ENCODE measurements at regions not wholly inside any gene's neighbourhood (a gene's known extent, or its start where the extent isn't known, plus 50 kb on each side); places are given as distances from the start of the nearest gene placed in this dataset.

DNA sequence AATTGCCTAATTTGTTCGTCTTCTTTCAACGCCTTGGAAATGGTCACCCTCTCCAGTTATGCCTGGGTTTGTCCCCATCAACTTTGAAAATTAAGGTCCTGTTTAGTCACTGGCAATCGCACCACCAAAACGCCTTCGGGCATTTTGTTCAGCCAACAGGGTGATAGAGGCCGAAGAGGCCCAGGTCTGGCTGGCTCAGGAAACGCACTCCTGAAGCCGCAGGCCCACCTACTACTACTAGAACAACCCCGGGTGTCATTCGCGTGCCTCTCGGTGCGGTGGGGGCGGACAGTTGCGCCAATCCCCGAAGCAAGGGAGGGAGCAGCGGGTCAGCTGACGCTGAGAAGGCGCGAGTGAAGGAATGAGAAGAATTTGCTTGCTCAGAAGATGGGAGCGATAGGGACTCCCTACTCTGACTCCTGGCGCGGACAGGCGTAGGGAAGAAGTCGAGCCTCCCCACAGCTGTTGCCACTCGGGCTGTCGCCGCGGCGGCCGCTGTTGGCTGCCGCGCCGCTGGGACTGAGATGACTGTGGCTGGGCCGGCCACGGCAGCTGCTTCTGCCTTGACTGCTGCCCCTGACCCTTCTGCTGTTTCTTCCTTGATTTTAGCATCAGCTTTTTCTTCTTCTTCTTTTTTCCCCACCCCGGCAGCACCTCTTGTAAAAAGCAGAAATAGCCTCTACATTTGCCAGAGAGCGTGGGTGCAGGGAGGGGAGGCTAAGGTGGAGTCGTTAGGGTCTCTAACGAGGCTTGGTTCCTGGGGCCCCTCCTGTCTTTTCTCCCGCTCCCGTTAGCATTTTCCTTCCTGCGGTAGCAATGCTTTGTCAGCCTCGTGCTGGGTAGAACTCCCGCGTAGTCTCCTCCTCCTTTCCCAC lies 387.6 kb downstream of the FIGN start:
- Mint-ChIP-seq H3K27ac (no peak overlapping the region), H3K4me3 (no peak overlapping the region), H3K27me3 (ENCODE audit: insufficient read depth) (peaks cover 16% of the 10 kb centered on the region), H3K4me1 (ENCODE audit: low read depth) (no peaks in the 10 kb centered on the region), H3K36me3 (ENCODE audit: low read depth) (no peaks in the 10 kb centered on the region), H3K9me3 (no peaks in the 10 kb centered on the region)
- DNase-seq (ENCODE audit: low spot score), result no peak
- intact Hi-C loops (cut with micrococcal nuclease), result no loop called here

DNA sequence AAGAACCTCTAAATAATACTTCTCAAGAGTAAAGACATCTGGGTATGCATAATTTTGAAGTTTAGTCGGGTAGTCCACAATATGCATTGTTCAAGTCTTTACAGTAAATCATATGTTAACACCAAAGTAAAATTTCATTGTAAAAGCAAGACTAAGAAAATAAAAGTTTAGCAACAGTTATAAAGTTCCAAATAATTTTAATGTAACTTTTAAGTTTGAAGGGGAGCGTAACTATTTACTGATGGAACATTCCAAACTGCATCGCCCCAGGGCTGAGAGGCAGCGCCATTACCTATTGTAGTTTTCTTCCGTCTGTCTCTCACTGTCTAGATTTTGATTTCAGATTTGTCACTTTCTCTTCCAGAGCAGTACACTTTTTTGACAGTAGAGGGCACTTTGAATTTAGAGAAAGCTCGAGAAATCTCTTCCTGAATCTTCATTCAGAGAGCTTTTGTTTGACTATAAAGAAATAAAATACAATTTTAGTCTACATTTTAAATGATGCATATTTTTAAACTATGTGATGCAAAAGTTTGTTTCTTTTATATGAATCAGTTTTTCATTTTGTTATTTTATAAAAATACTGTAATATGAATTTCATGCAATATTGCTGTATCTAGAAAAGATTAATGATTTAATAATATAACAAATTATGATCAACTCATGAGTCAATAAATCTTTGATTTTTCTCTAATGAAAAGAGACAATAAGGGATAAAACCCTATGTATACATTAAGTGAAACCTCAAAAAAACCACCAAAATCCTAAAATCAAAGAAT lies 389.8 kb downstream of the FIGN start:
- no peak for DNase-seq (ENCODE audit: low spot score)
- no peaks in the 10 kb centered on the region for H3K4me1 Mint-ChIP-seq (ENCODE audit: low read depth)
- no peak overlapping the region for H3K4me3 Mint-ChIP-seq
- no peak overlapping the region for H3K27ac Mint-ChIP-seq
- intact Hi-C loops (cut with micrococcal nuclease), result no loop called here
- no peaks in the 10 kb centered on the region for H3K36me3 Mint-ChIP-seq (ENCODE audit: low read depth)
- no peaks in the 10 kb centered on the region for H3K9me3 Mint-ChIP-seq
- peaks cover 16% of the 10 kb centered on the region for H3K27me3 Mint-ChIP-seq (ENCODE audit: insufficient read depth)

- H3K4me3 Mint-ChIP-seq, result no peak overlapping the region
- H3K9me3 Mint-ChIP-seq, result no peaks in the 10 kb centered on the region
- H3K36me3 Mint-ChIP-seq (ENCODE audit: low read depth), result no peaks in the 10 kb centered on the region
- no peak for DNase-seq (ENCODE audit: low spot score)
- H3K27ac Mint-ChIP-seq, result no peak overlapping the region
- H3K27me3 Mint-ChIP-seq (ENCODE audit: insufficient read depth), result peaks cover 8% of the 10 kb centered on the region
- H3K4me1 Mint-ChIP-seq (ENCODE audit: low read depth), result no peaks in the 10 kb centered on the region
- intact Hi-C loops (cut with micrococcal nuclease), result no loop called here
These were observed 392.5 kb downstream of the FIGN start for GRCh38 chr2:163343316-163343715.

- no peak for DNase-seq (ENCODE audit: low spot score)
- H3K4me3 Mint-ChIP-seq, result no peak overlapping the region
- H3K36me3 Mint-ChIP-seq (ENCODE audit: low read depth), result no peaks in the 10 kb centered on the region
- no peaks in the 10 kb centered on the region for H3K27me3 Mint-ChIP-seq (ENCODE audit: insufficient read depth)
- no peaks in the 10 kb centered on the region for H3K4me1 Mint-ChIP-seq (ENCODE audit: low read depth)
- no peak overlapping the region for H3K27ac Mint-ChIP-seq
- no peaks in the 10 kb centered on the region for H3K9me3 Mint-ChIP-seq
- intact Hi-C loops (cut with micrococcal nuclease), result no loop called here
These were observed 394.4 kb downstream of the FIGN start for GRCh38 chr2:163341426-163341825.

DNA sequence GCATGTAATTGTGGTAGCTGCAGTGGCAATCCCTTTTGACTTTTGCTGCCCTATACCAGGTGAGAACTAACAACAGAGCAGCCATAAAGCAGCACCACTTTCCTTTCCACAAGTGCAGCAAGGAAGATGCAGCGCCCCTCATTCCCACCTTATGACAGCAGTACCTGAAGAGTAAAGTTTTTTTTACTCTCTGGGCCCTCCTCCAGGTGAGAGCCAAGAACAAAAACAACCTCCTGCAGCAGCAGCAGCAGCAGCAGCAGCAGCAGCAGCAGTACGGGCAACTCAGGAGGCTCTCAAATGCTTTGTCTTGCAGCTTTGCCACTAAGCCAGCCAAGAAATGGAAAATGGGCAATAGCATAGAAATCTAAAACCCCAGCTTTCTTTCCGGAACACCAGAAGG lies 397.5 kb downstream of the FIGN start:
- Mint-ChIP-seq H3K27me3 (ENCODE audit: insufficient read depth) (no peaks in the 10 kb centered on the region), H3K4me1 (ENCODE audit: low read depth) (no peaks in the 10 kb centered on the region), H3K36me3 (ENCODE audit: low read depth) (no peaks in the 10 kb centered on the region), H3K9me3 (no peaks in the 10 kb centered on the region), H3K27ac (no peak overlapping the region), H3K4me3 (no peak overlapping the region)
- intact Hi-C loops (cut with micrococcal nuclease), result no loop called here
- DNase-seq (ENCODE audit: low spot score), result no peak

GRCh38 chr2:163324677-163325076 lies 411.1 kb downstream of the FIGN start:
- no peaks in the 10 kb centered on the region for H3K27me3 Mint-ChIP-seq (ENCODE audit: insufficient read depth)
- no peaks in the 10 kb centered on the region for H3K9me3 Mint-ChIP-seq
- H3K4me3 Mint-ChIP-seq, result no peak overlapping the region
- H3K27ac Mint-ChIP-seq, result no peak overlapping the region
- no peak for DNase-seq (ENCODE audit: low spot score)
- intact Hi-C loops (cut with micrococcal nuclease), result no loop called here
- H3K4me1 Mint-ChIP-seq (ENCODE audit: low read depth), result no peaks in the 10 kb centered on the region
- no peaks in the 10 kb centered on the region for H3K36me3 Mint-ChIP-seq (ENCODE audit: low read depth)

- DNase-seq (ENCODE audit: low spot score), result no peak
These were observed 416.8 kb downstream of the FIGN start for GRCh38 chr2:163319006-163319405.

DNA sequence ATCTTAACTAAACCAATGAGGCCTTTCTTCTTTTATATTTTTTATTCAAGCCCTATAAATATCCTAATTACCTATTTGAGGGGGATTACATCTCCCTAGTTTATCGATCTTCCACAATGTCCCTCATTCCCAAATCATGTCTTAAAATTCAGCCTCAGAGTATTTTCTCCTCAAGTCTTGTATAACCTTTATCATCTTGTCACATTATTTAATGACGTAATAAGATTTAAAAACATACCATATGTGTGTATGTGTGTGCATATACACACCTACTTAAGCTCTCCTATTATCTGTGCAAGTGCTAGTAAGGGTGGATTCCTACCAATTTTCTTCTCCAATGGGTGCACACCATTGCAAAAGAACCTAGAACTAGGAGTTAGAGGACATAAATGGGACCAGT lies 421.1 kb downstream of the FIGN start:
- H3K36me3 Mint-ChIP-seq (ENCODE audit: low read depth), result no peaks in the 10 kb centered on the region
- no peaks in the 10 kb centered on the region for H3K4me1 Mint-ChIP-seq (ENCODE audit: low read depth)
- no peak for DNase-seq (ENCODE audit: low spot score)
- H3K4me3 Mint-ChIP-seq, result no peak overlapping the region
- H3K27ac Mint-ChIP-seq, result no peak overlapping the region
- no peaks in the 10 kb centered on the region for H3K9me3 Mint-ChIP-seq
- intact Hi-C loops (cut with micrococcal nuclease), result no loop called here
- H3K27me3 Mint-ChIP-seq (ENCODE audit: insufficient read depth), result no peaks in the 10 kb centered on the region

More at GRCh38 chr2:163319006-163319405, 416.8 kb downstream of the FIGN start:
- H3K27me3 Mint-ChIP-seq (ENCODE audit: insufficient read depth), result no peaks in the 10 kb centered on the region
- H3K27ac Mint-ChIP-seq, result no peak overlapping the region
- no peaks in the 10 kb centered on the region for H3K4me1 Mint-ChIP-seq (ENCODE audit: low read depth)
- H3K4me3 Mint-ChIP-seq, result no peak overlapping the region
- intact Hi-C loops (cut with micrococcal nuclease), result no loop called here
- H3K9me3 Mint-ChIP-seq, result no peaks in the 10 kb centered on the region
- no peaks in the 10 kb centered on the region for H3K36me3 Mint-ChIP-seq (ENCODE audit: low read depth)

- intact Hi-C loops (cut with micrococcal nuclease), result no loop called here
These were observed 423.1 kb downstream of the FIGN start for GRCh38 chr2:163312713-163313112.

GRCh38 chr2:163306647-163307046 lies 429.2 kb downstream of the FIGN start:
- no peak for DNase-seq (ENCODE audit: low spot score)
- H3K27me3 Mint-ChIP-seq (ENCODE audit: insufficient read depth), result no peaks in the 10 kb centered on the region
- H3K36me3 Mint-ChIP-seq (ENCODE audit: low read depth), result no peaks in the 10 kb centered on the region
- intact Hi-C loops (cut with micrococcal nuclease), result no loop called here
- H3K4me3 Mint-ChIP-seq, result no peak overlapping the region
- no peak overlapping the region for H3K27ac Mint-ChIP-seq
- H3K9me3 Mint-ChIP-seq, result no peaks in the 10 kb centered on the region
- H3K4me1 Mint-ChIP-seq (ENCODE audit: low read depth), result no peaks in the 10 kb centered on the region

More at GRCh38 chr2:163312713-163313112, 423.1 kb downstream of the FIGN start:
- no peaks in the 10 kb centered on the region for H3K36me3 Mint-ChIP-seq (ENCODE audit: low read depth)
- H3K4me1 Mint-ChIP-seq (ENCODE audit: low read depth), result no peaks in the 10 kb centered on the region
- no peaks in the 10 kb centered on the region for H3K9me3 Mint-ChIP-seq
- DNase-seq (ENCODE audit: low spot score), result no peak
- H3K27me3 Mint-ChIP-seq (ENCODE audit: insufficient read depth), result no peaks in the 10 kb centered on the region
- H3K27ac Mint-ChIP-seq, result no peak overlapping the region
- H3K4me3 Mint-ChIP-seq, result no peak overlapping the region

GRCh38 chr2:163302141-163302540 lies 433.7 kb downstream of the FIGN start:
- no peaks in the 10 kb centered on the region for H3K27me3 Mint-ChIP-seq (ENCODE audit: insufficient read depth)
- no peaks in the 10 kb centered on the region for H3K4me1 Mint-ChIP-seq (ENCODE audit: low read depth)
- DNase-seq (ENCODE audit: low spot score), result no peak
- intact Hi-C loops (cut with micrococcal nuclease), result no loop called here
- H3K4me3 Mint-ChIP-seq, result no peak overlapping the region
- H3K27ac Mint-ChIP-seq, result no peak overlapping the region
- H3K36me3 Mint-ChIP-seq (ENCODE audit: low read depth), result no peaks in the 10 kb centered on the region
- H3K9me3 Mint-ChIP-seq, result no peaks in the 10 kb centered on the region

DNA sequence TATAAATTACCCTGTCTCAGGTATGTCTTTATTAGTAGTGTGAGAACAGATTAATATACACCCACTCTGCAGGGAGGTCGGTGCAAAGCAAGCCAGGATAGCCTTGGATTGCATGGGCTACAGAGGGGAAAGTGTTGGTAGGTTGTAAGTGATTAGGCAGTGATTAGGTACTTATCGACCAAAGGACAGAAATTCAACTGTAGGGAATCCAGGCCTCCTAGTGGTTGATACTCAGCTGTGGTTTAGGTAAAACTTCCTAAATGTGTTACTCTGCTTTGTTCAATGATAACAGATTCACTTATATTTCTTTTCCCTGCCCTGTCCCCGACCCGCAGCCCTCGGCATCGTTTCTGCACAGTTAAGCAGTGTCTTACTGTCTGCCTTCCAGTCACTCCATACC lies 444.0 kb downstream of the FIGN start:
- no peaks in the 10 kb centered on the region for H3K27me3 Mint-ChIP-seq (ENCODE audit: insufficient read depth)
- H3K36me3 Mint-ChIP-seq (ENCODE audit: low read depth), result no peaks in the 10 kb centered on the region
- intact Hi-C loops (cut with micrococcal nuclease), result no loop called here
- no peak overlapping the region for H3K27ac Mint-ChIP-seq
- no peak for DNase-seq (ENCODE audit: low spot score)
- no peak overlapping the region for H3K4me3 Mint-ChIP-seq
- H3K4me1 Mint-ChIP-seq (ENCODE audit: low read depth), result no peaks in the 10 kb centered on the region
- H3K9me3 Mint-ChIP-seq, result no peaks in the 10 kb centered on the region

DNA sequence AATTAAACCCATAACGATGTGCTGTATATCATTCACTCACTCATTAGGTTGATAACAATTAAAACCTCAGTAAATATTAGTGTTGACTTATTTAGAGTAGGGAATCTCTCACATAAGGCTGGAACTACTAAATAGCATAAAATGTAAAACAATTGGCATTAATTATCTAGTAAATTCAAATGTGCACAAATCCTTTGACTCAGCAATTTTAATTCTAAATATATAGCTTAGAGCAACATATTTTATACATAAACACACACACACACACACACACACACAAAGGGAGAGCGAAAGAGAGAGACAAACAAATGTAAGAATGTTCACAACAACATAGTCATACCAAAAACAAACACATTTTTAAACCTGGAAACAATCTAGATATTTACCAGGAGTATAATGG lies 443.1 kb upstream of the KCNH7 start:
- Mint-ChIP-seq H3K27me3 (ENCODE audit: insufficient read depth) (no peaks in the 10 kb centered on the region), H3K27ac (no peak overlapping the region), H3K4me3 (no peak overlapping the region), H3K36me3 (ENCODE audit: low read depth) (no peaks in the 10 kb centered on the region), H3K4me1 (ENCODE audit: low read depth) (no peaks in the 10 kb centered on the region), H3K9me3 (peaks cover 4% of the 10 kb centered on the region)
- intact Hi-C loops (cut with micrococcal nuclease), result no loop called here
- DNase-seq (ENCODE audit: low spot score), result no peak
